HEK293 (cell line): ENCODE measurements at regions not wholly inside any gene's neighbourhood (a gene's known extent, or its start where the extent isn't known, plus 50 kb on each side); places are given as distances from the start of the nearest gene placed in this dataset.

Source experiments
- CTCF ChIA-PET: fragments of 350-600 bp; formaldehyde crosslinking; extraction: SDS; loops from one replicate; lab custom pipeline; 2021; ENCODE audit warnings: antibody characterized with exemption; lab: Yijun Ruan, JAX
- POLR2A ChIA-PET: fragments of 300-600 bp; formaldehyde crosslinking; extraction: SDS; loops from one replicate; lab custom pipeline; 2020; ENCODE audit warnings: antibody characterized with exemption, inconsistent platforms; lab: Yijun Ruan, JAX
- H3K27ac ChIP-seq: fragments of 200-500 bp; sonication (Bioruptor generic); 2 replicates; pipeline ENCODE4 v1.5.1; 2014; ENCODE audit warnings: low read depth, low read length, control low read depth, inconsistent platforms; ENCODE audit errors: extremely low read depth
- H3K36me3 ChIP-seq, 2 experiments: fragments of 200-500 bp in 1 of 2; sonication (Bioruptor generic) in 1 of 2; 1 replicate in 1 of 2; 2 replicates in 1 of 2; pipeline ENCODE4 v1.5.1; 2014 to 2017; ENCODE audit warnings: inconsistent platforms in 2 of 2, low read length in 2 of 2; ENCODE audit not compliant: control insufficient read depth in 2 of 2, insufficient read depth in 1 of 2
- H3K4me1 ChIP-seq: fragments of 200-500 bp; sonication (Bioruptor generic); 2 replicates; pipeline ENCODE4 v1.5.1; 2014; ENCODE audit warnings: mild to moderate bottlenecking, low read length, inconsistent platforms; ENCODE audit not compliant: control insufficient read depth, insufficient read depth
- H3K4me3 ChIP-seq: 2 replicates; pipeline ENCODE4 v1.5.1; 2011; ENCODE audit warnings: low read depth, mild to moderate bottlenecking, control low read depth, low read length, moderate library complexity
- H3K9me3 ChIP-seq: fragments of 200-500 bp; sonication (Bioruptor generic); 2 replicates; pipeline ENCODE4 v1.5.1; 2014; ENCODE audit warnings: low read depth, low read length, inconsistent platforms; ENCODE audit not compliant: control insufficient read depth, insufficient read depth
- BCL6B ChIP-seq: fragments of 450-650 bp; formaldehyde crosslinking; IDR thresholded peaks from 2 replicates; pipeline ENCODE4 v1.5.1; 2017; ENCODE audit warnings: missing biosample characterization, missing genetic modification characterization
- ELK4 ChIP-seq: IDR thresholded peaks from 2 replicates; pipeline ENCODE4 v1.6.1; 2011; ENCODE audit warnings: mild to moderate bottlenecking, low read depth, low read length, borderline replicate concordance
- HOXA7 ChIP-seq: sonication (generic); formaldehyde crosslinking; IDR thresholded peaks from 2 replicates; pipeline ENCODE4 v1.8.1; 2022; ENCODE audit warnings: missing genetic modification reagents, borderline replicate concordance
- PATZ1 ChIP-seq: fragments of 450-650 bp; formaldehyde crosslinking; IDR thresholded peaks from 2 replicates; pipeline ENCODE4 v1.5.1; 2016; ENCODE audit warnings: missing biosample characterization, missing genetic modification characterization
- PRDM1 ChIP-seq: fragments of 450-650 bp; formaldehyde crosslinking; IDR thresholded peaks from 2 replicates; pipeline ENCODE4; 2016; ENCODE audit warnings: missing biosample characterization, missing genetic modification characterization
- RBAK ChIP-seq: fragments of 450-650 bp; formaldehyde crosslinking; IDR thresholded peaks from 2 replicates; pipeline ENCODE4 v1.5.1; 2016; ENCODE audit warnings: missing biosample characterization, missing genetic modification characterization
- REST ChIP-seq: fragments of 450-650 bp; formaldehyde crosslinking; IDR thresholded peaks from 2 replicates; pipeline ENCODE4 v1.5.1; 2016; ENCODE audit warnings: missing biosample characterization, missing genetic modification characterization
- SETDB1 ChIP-seq: IDR thresholded peaks from one replicate; pipeline ENCODE4 v1.6.1; 2017; ENCODE audit warnings: mild to moderate bottlenecking, low read length, moderate library complexity, mixed read lengths; ENCODE audit not compliant: insufficient read length
- ZBTB1 ChIP-seq: fragments of 450-650 bp; formaldehyde crosslinking; IDR thresholded peaks from 2 replicates; pipeline ENCODE4 v1.5.1; 2016; ENCODE audit warnings: missing biosample characterization, missing genetic modification characterization
- ZNF132 ChIP-seq: fragments of 450-650 bp; formaldehyde crosslinking; IDR thresholded peaks from 2 replicates; pipeline ENCODE4 v1.5.1; 2017; ENCODE audit warnings: missing biosample characterization, missing genetic modification characterization, borderline replicate concordance
- ZNF148 ChIP-seq: fragments of 450-650 bp; formaldehyde crosslinking; IDR thresholded peaks from 2 replicates; pipeline ENCODE4 v1.5.0; 2017; ENCODE audit warnings: missing biosample characterization, missing genetic modification characterization, borderline replicate concordance
- ZNF223 ChIP-seq: fragments of 450-650 bp; formaldehyde crosslinking; IDR thresholded peaks from 2 replicates; pipeline ENCODE4 v1.5.1; 2016; ENCODE audit warnings: missing biosample characterization, missing genetic modification characterization
- ZNF514 ChIP-seq: fragments of 450-650 bp; formaldehyde crosslinking; IDR thresholded peaks from 2 replicates; pipeline ENCODE4 v1.5.1; 2016; ENCODE audit warnings: missing biosample characterization, missing genetic modification characterization
- ZNF521 ChIP-seq: fragments of 450-650 bp; formaldehyde crosslinking; IDR thresholded peaks from 2 replicates; pipeline ENCODE4 v1.5.1; 2017; ENCODE audit warnings: missing biosample characterization, mild to moderate bottlenecking, missing genetic modification characterization
- ZNF623 ChIP-seq: fragments of 450-650 bp; formaldehyde crosslinking; IDR thresholded peaks from 2 replicates; pipeline ENCODE4 v1.5.1; 2016; ENCODE audit warnings: missing biosample characterization, missing genetic modification characterization
- ZNF639 ChIP-seq: fragments of 450-650 bp; formaldehyde crosslinking; IDR thresholded peaks from 2 replicates; pipeline ENCODE4 v1.5.1; 2016; ENCODE audit warnings: missing biosample characterization, missing genetic modification characterization
- ZNF658 ChIP-seq: fragments of 450-650 bp; formaldehyde crosslinking; IDR thresholded peaks from 2 replicates; pipeline ENCODE4; 2016; ENCODE audit warnings: missing biosample characterization, missing genetic modification characterization
- ZNF791 ChIP-seq: fragments of 450-650 bp; formaldehyde crosslinking; IDR thresholded peaks from 2 replicates; pipeline ENCODE4 v1.5.1; 2016; ENCODE audit warnings: missing biosample characterization, missing genetic modification characterization
- ZNF843 ChIP-seq: fragments of 450-650 bp; formaldehyde crosslinking; IDR thresholded peaks from 2 replicates; pipeline ENCODE4 v1.5.1; 2016; ENCODE audit warnings: missing biosample characterization, missing genetic modification characterization
- ZSCAN18 ChIP-seq: fragments of 450-650 bp; formaldehyde crosslinking; IDR thresholded peaks from 2 replicates; pipeline ENCODE4 v1.5.1; 2016; ENCODE audit warnings: missing biosample characterization, missing genetic modification characterization

- ChIA-PET POLR2A (no interaction called here), CTCF (no interaction called here)
- no peaks in the 10 kb centered on the region for H3K9me3 ChIP-seq
- H3K4me1 ChIP-seq, result no peaks in the 10 kb centered on the region
- no peaks in the 10 kb centered on the region for H3K36me3 ChIP-seq
- no peak overlapping the region for H3K4me3 ChIP-seq
- TF ChIP-seq ZNF658 (tag by site-specific recombination) (no peak), ZSCAN18 (tag by site-specific recombination) (no peak), ZNF132 (tag by site-specific recombination) (no peak), PRDM1 (tag by site-specific recombination) (no peak), ELK4 (no peak), REST (tag by site-specific recombination) (no peak), BCL6B (tag by site-specific recombination) (no peak), ZNF521 (no peak)
- H3K27ac ChIP-seq, result no peak overlapping the region
Observed at GRCh38 chr6:74197310-74197709, 501.3 kb downstream of the CD109 start.

- Histone ChIP-seq H3K27ac (no peak overlapping the region), H3K9me3 (no peaks in the 10 kb centered on the region), H3K4me1 (no peaks in the 10 kb centered on the region), H3K4me3 (no peak overlapping the region), H3K36me3 (no peaks in the 10 kb centered on the region)
- TF ChIP-seq ZBTB1 (no peak), ZNF514 (no peak), PATZ1 (tag by site-specific recombination) (no peak), HOXA7 (CRISPR knock-in tag) (no peak)
- ChIA-PET CTCF (no interaction called here), POLR2A (no interaction called here)
Observed at GRCh38 chr6:74187811-74188210, 491.8 kb downstream of the CD109 start.

- H3K9me3 ChIP-seq, result no peaks in the 10 kb centered on the region
- ChIA-PET CTCF (no interaction called here), POLR2A (no interaction called here)
- no peaks in the 10 kb centered on the region for H3K36me3 ChIP-seq
- H3K27ac ChIP-seq, result no peak overlapping the region
- H3K4me1 ChIP-seq, result no peaks in the 10 kb centered on the region
- no peak overlapping the region for H3K4me3 ChIP-seq
- TF ChIP-seq ZNF223 (tag by site-specific recombination) (no peak), ZNF623 (tag by site-specific recombination) (no peak), SETDB1 (no peak), RBAK (tag by site-specific recombination) (no peak), ZNF639 (tag by site-specific recombination) (no peak), ZNF791 (no peak), ZNF843 (tag by site-specific recombination) (no peak), ZNF148 (tag by site-specific recombination) (no peak)
Observed at GRCh38 chr6:74182992-74183391, 487.0 kb downstream of the CD109 start.
